SJCRH30 (cell line): ENCODE measurements at regions not wholly inside any gene's neighbourhood (a gene's known extent, or its start where the extent isn't known, plus 50 kb on each side); places are given as distances from the start of the nearest gene placed in this dataset.
"Not testable (repeated sequence)": the region's sequence is repeated elsewhere in the genome, so short reads cannot be mapped to it uniquely, and the experiment has no call there.

Experiments
- DNase-seq, 2 experiments: peaks; one replicate each; pipeline ENCODE4 v3.0.0-alpha.2; 2015 to 2020
- H3K27ac ChIP-seq: fragments of 250-450 bp; sonication (Bioruptor Pico); 2 replicates; pipeline ENCODE4 v1.5.1; 2020; ENCODE audit warnings: mild to moderate bottlenecking, moderate library complexity
- H3K27me3 ChIP-seq: fragments of 250-450 bp; sonication (Bioruptor Pico); 2 replicates; pipeline ENCODE4 v1.5.1; 2020; ENCODE audit warnings: mild to moderate bottlenecking, moderate library complexity
- H3K36me3 ChIP-seq: fragments of 250-450 bp; sonication (Bioruptor Pico); 2 replicates; pipeline ENCODE4 v1.5.1; 2020; ENCODE audit warnings: mild to moderate bottlenecking, moderate library complexity
- H3K4me1 ChIP-seq: fragments of 250-450 bp; sonication (Bioruptor Pico); 2 replicates; pipeline ENCODE4 v1.5.1; 2020; ENCODE audit warnings: mild to moderate bottlenecking, moderate library complexity
- H3K4me3 ChIP-seq: fragments of 250-450 bp; sonication (Bioruptor Pico); 2 replicates; pipeline ENCODE4 v1.5.1; 2020; ENCODE audit warnings: mild to moderate bottlenecking, moderate library complexity
- H3K9me3 ChIP-seq: fragments of 250-450 bp; sonication (Bioruptor Pico); replicated peaks from 2 replicates; pipeline ENCODE4 v1.5.1; 2020; ENCODE audit warnings: mild to moderate bottlenecking, moderate library complexity

GRCh38 chr3:152891678-152892077 lies 56.7 kb downstream of the P2RY1 start:
- H3K36me3 ChIP-seq: no peaks in the 10 kb centered on the region
- no peak for DNase-seq
- no peaks in the 10 kb centered on the region for H3K27me3 ChIP-seq
- no peak overlapping the region for H3K4me3 ChIP-seq
- no peak overlapping the region for H3K27ac ChIP-seq
- no peaks in the 10 kb centered on the region for H3K4me1 ChIP-seq
- H3K9me3 ChIP-seq: no peaks in the 10 kb centered on the region

- no peaks in the 10 kb centered on the region for H3K4me1 ChIP-seq
- H3K27ac ChIP-seq: no peak overlapping the region
These were observed 57.5 kb downstream of the P2RY1 start for GRCh38 chr3:152892446-152892845.

GRCh38 chr3:152893647-152894046 lies 58.7 kb downstream of the P2RY1 start:
- Histone ChIP-seq H3K27me3 (no peaks in the 10 kb centered on the region), H3K4me1 (no peaks in the 10 kb centered on the region), H3K9me3 (no peaks in the 10 kb centered on the region), H3K36me3 (no peaks in the 10 kb centered on the region), H3K27ac (no peak overlapping the region), H3K4me3 (no peak overlapping the region)
- DNase-seq: no peak

More at GRCh38 chr3:152892446-152892845, 57.5 kb downstream of the P2RY1 start:
- no peak overlapping the region for H3K4me3 ChIP-seq
- no peak for DNase-seq
- no peaks in the 10 kb centered on the region for H3K36me3 ChIP-seq
- no peaks in the 10 kb centered on the region for H3K9me3 ChIP-seq
- no peaks in the 10 kb centered on the region for H3K27me3 ChIP-seq

- peak; percentile 4 to 33 for DNase-seq
- H3K9me3 ChIP-seq: no peaks in the 10 kb centered on the region
- no peaks in the 10 kb centered on the region for H3K27me3 ChIP-seq
- no peaks in the 10 kb centered on the region for H3K36me3 ChIP-seq
- no peak overlapping the region for H3K4me3 ChIP-seq
- no peak overlapping the region for H3K27ac ChIP-seq
- 0 out of 2 replicates have a peak, but pooled peaks cover 5% of the 10 kb centered on the region for H3K4me1 ChIP-seq
These were observed 64.4 kb downstream of the P2RY1 start for GRCh38 chr3:152899306-152899705.

- no peak overlapping the region for H3K4me3 ChIP-seq
- H3K27me3 ChIP-seq: no peaks in the 10 kb centered on the region
- no peaks in the 10 kb centered on the region for H3K36me3 ChIP-seq
- peak; percentile 24 to 67 for DNase-seq
- H3K9me3 ChIP-seq: no peaks in the 10 kb centered on the region
- H3K4me1 ChIP-seq: 0 out of 2 replicates have a peak, but pooled peaks cover 5% of the 10 kb centered on the region
- peak overlapping the region; percentile 39; the same call in 1 of the 2 replicates for H3K27ac ChIP-seq
These were observed 67.3 kb downstream of the P2RY1 start for GRCh38 chr3:152902141-152902669.

- no peaks in the 10 kb centered on the region for H3K9me3 ChIP-seq
- H3K27ac ChIP-seq: no peak overlapping the region
- no peaks in the 10 kb centered on the region for H3K36me3 ChIP-seq
- no peak for DNase-seq
- H3K27me3 ChIP-seq: no peaks in the 10 kb centered on the region
- H3K4me1 ChIP-seq: 0 out of 2 replicates have a peak, but pooled peaks cover 5% of the 10 kb centered on the region
- H3K4me3 ChIP-seq: no peak overlapping the region
These were observed 70.7 kb downstream of the P2RY1 start for GRCh38 chr3:152905631-152906030.

- no peak for DNase-seq
These were observed 74.4 kb downstream of the P2RY1 start for GRCh38 chr3:152909180-152909883.

GRCh38 chr3:152910211-152910610 lies 75.3 kb downstream of the P2RY1 start:
- H3K27ac ChIP-seq: no peak overlapping the region
- no peaks in the 10 kb centered on the region for H3K4me1 ChIP-seq
- H3K27me3 ChIP-seq: no peaks in the 10 kb centered on the region
- peak; percentile 3 to 38 for DNase-seq
- no peak overlapping the region for H3K4me3 ChIP-seq
- H3K9me3 ChIP-seq: no peaks in the 10 kb centered on the region
- H3K36me3 ChIP-seq: no peaks in the 10 kb centered on the region

More at GRCh38 chr3:152909180-152909883, 74.4 kb downstream of the P2RY1 start:
- no peaks in the 10 kb centered on the region for H3K36me3 ChIP-seq
- H3K9me3 ChIP-seq: no peaks in the 10 kb centered on the region
- H3K27ac ChIP-seq: no peak overlapping the region
- no peaks in the 10 kb centered on the region for H3K27me3 ChIP-seq
- H3K4me3 ChIP-seq: no peak overlapping the region
- H3K4me1 ChIP-seq: no peaks in the 10 kb centered on the region

- H3K27me3 ChIP-seq: no peaks in the 10 kb centered on the region
- no peaks in the 10 kb centered on the region for H3K9me3 ChIP-seq
- H3K27ac ChIP-seq: no peak overlapping the region
- no peaks in the 10 kb centered on the region for H3K4me1 ChIP-seq
- no peak for DNase-seq
- H3K4me3 ChIP-seq: no peak overlapping the region
- no peaks in the 10 kb centered on the region for H3K36me3 ChIP-seq
These were observed 76.0 kb downstream of the P2RY1 start for GRCh38 chr3:152910966-152911365.

GRCh38 chr3:152914743-152915142 lies 79.8 kb downstream of the P2RY1 start:
- not testable (repeated sequence) for H3K27ac ChIP-seq, DNase-seq, H3K4me3 ChIP-seq, H3K9me3 ChIP-seq, H3K27me3 ChIP-seq, H3K36me3 ChIP-seq, H3K4me1 ChIP-seq

- DNase-seq: no peak
- Histone ChIP-seq H3K4me1 (no peaks in the 10 kb centered on the region), H3K9me3 (no peaks in the 10 kb centered on the region), H3K27me3 (no peaks in the 10 kb centered on the region), H3K4me3 (no peak overlapping the region), H3K27ac (no peak overlapping the region), H3K36me3 (no peaks in the 10 kb centered on the region)
These were observed 80.8 kb downstream of the P2RY1 start for GRCh38 chr3:152915695-152916094.

GRCh38 chr3:152916753-152917279 lies 81.9 kb downstream of the P2RY1 start:
- no peaks in the 10 kb centered on the region for H3K4me1 ChIP-seq
- no peaks in the 10 kb centered on the region for H3K36me3 ChIP-seq
- no peak overlapping the region for H3K4me3 ChIP-seq
- no peaks in the 10 kb centered on the region for H3K9me3 ChIP-seq
- DNase-seq: no peak
- H3K27ac ChIP-seq: no peak overlapping the region
- H3K27me3 ChIP-seq: no peaks in the 10 kb centered on the region

- Histone ChIP-seq H3K4me1 (no peaks in the 10 kb centered on the region), H3K27ac (no peak overlapping the region), H3K4me3 (no peak overlapping the region), H3K9me3 (no peaks in the 10 kb centered on the region), H3K36me3 (no peaks in the 10 kb centered on the region), H3K27me3 (no peaks in the 10 kb centered on the region)
- no peak for DNase-seq
These were observed 86.4 kb downstream of the P2RY1 start for GRCh38 chr3:152921351-152921750.

GRCh38 chr3:152922554-152922953 lies 87.6 kb downstream of the P2RY1 start:
- Histone ChIP-seq H3K4me1 (no peaks in the 10 kb centered on the region), H3K27me3 (no peaks in the 10 kb centered on the region), H3K9me3 (no peaks in the 10 kb centered on the region), H3K36me3 (no peaks in the 10 kb centered on the region), H3K27ac (no peak overlapping the region), H3K4me3 (no peak overlapping the region)
- no peak for DNase-seq

- H3K4me3 ChIP-seq: no peak overlapping the region
- no peak for DNase-seq
- no peaks in the 10 kb centered on the region for H3K36me3 ChIP-seq
- H3K9me3 ChIP-seq: no peaks in the 10 kb centered on the region
- no peaks in the 10 kb centered on the region for H3K27me3 ChIP-seq
- H3K4me1 ChIP-seq: no peaks in the 10 kb centered on the region
- no peak overlapping the region for H3K27ac ChIP-seq
These were observed 92.2 kb downstream of the P2RY1 start for GRCh38 chr3:152927131-152927530.

- H3K27me3 ChIP-seq: no peaks in the 10 kb centered on the region
- no peak for DNase-seq
- H3K4me3 ChIP-seq: no peak overlapping the region
- no peaks in the 10 kb centered on the region for H3K4me1 ChIP-seq
- H3K27ac ChIP-seq: no peak overlapping the region
- H3K36me3 ChIP-seq: no peaks in the 10 kb centered on the region
- no peaks in the 10 kb centered on the region for H3K9me3 ChIP-seq
These were observed 95.6 kb downstream of the P2RY1 start for GRCh38 chr3:152930516-152930915.
